OCI-LY3 (cell line): ENCODE measurements at regions not wholly inside any gene's neighbourhood (a gene's known extent, or its start where the extent isn't known, plus 50 kb on each side); places are given as distances from the start of the nearest gene placed in this dataset.
"Not testable (repeated sequence)": the region's sequence is repeated elsewhere in the genome, so short reads cannot be mapped to it uniquely, and the experiment has no call there.

Experiments used
- H2AFZ ChIP-seq: fragments of 200-600, 300-600 bp; shearing (Covaris generic); 2 replicates; pipeline ENCODE4 v1.6.0; 2014; ENCODE audit warnings: antibody characterized with exemption, low read depth, low read length
- H3K27ac ChIP-seq: fragments of 200-600, 300-600 bp; sonication (generic); 2 replicates; pipeline ENCODE4 v1.5.1; 2014; ENCODE audit warnings: mild to moderate bottlenecking, low read length, moderate library complexity, mixed read lengths
- H3K27me3 ChIP-seq: fragments of 200-600, 300-600 bp; sonication (generic); 2 replicates; pipeline ENCODE4 v1.6.1; 2014; ENCODE audit warnings: low read depth, low read length, mixed read lengths
- H3K36me3 ChIP-seq: fragments of 200-600, 300-600 bp; sonication (generic); replicated peaks from 2 replicates; pipeline ENCODE3; 2014; ENCODE audit warnings: low read depth, low read length, mixed read lengths
- H3K4me1 ChIP-seq: fragments of 300-600, 200-600 bp; sonication (generic); 2 replicates; pipeline ENCODE4 v1.6.1; 2014; ENCODE audit warnings: low read length, mixed read lengths
- H3K4me2 ChIP-seq: fragments of 200-600, 300-600 bp; sonication (generic); 2 replicates; pipeline ENCODE4 v1.6.1; 2014; ENCODE audit warnings: low read length, mixed read lengths
- H3K4me3 ChIP-seq: fragments of 300-600, 200-600 bp; sonication (generic); 2 replicates; pipeline ENCODE4 v1.5.1; 2014; ENCODE audit warnings: antibody characterized with exemption, mild to moderate bottlenecking, low read length, moderate library complexity
- H3K79me2 ChIP-seq: fragments of 300-600, 200-600 bp; shearing (Covaris generic); 2 replicates; pipeline ENCODE4 v1.6.1; 2014; ENCODE audit warnings: mild to moderate bottlenecking, low read length, mixed read lengths
- H3K9ac ChIP-seq: fragments of 300-600, 200-600 bp; shearing (Covaris generic); 2 replicates; pipeline ENCODE4 v1.6.0; 2014; ENCODE audit warnings: mild to moderate bottlenecking, low read length, moderate library complexity
- H3K9me3 ChIP-seq: fragments of 200-600, 300-600 bp; shearing (Covaris generic); 2 replicates; pipeline ENCODE4 v1.6.1; 2014; ENCODE audit warnings: low read length, mixed read lengths; ENCODE audit not compliant: insufficient read depth
- H4K20me1 ChIP-seq: fragments of 200-600, 300-600 bp; sonication (generic); 2 replicates; pipeline ENCODE4 v1.6.1; 2016; ENCODE audit warnings: low read length, mixed read lengths; ENCODE audit not compliant: insufficient read depth
- CTCF ChIP-seq: fragments of 200-600, 300-600 bp; sonication (generic); IDR thresholded peaks from 2 replicates; pipeline ENCODE4 v1.5.1; 2014; ENCODE audit warnings: antibody characterized with exemption, low read length, low read depth
- EZH2phosphoT487 ChIP-seq: fragments of 200-600 bp; shearing (Covaris generic); IDR thresholded peaks from 2 replicates; pipeline ENCODE4 v1.6.1; 2018; ENCODE audit warnings: antibody characterized with exemption, mixed run types, low read depth

DNA sequence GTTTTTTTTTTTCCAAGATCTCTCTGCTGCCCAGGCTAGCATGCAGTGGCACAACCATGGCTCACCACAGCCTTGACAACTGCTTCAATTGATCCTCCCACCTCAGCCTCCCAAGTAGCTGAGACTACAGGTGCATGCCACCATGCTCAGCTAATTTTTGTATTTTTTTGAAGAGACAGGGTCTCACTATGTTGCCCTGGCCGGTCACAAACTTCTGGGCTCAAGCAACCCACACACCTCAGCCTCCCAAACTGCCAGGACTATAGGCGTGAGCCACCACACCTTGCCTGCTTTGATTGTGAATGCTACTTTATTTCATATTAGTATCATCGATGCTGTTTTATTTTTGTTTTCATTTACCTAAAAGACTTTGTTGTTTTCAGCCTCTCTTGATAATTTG, 81.5 kb upstream of the GNAZ start:
- peaks cover 72% of the 10 kb centered on the region for H3K79me2 ChIP-seq
- no peak overlapping the region for H3K4me2 ChIP-seq
- 0 out of 2 replicates have a peak, but pooled peaks cover 9% of the 10 kb centered on the region for H3K9me3 ChIP-seq
- no peak overlapping the region for H3K4me3 ChIP-seq
- H3K27ac ChIP-seq, result no peak overlapping the region
- H3K36me3 ChIP-seq, result peaks cover 76% of the 10 kb centered on the region
- H3K9ac ChIP-seq, result no peak overlapping the region
- peaks cover 56% of the 10 kb centered on the region for H4K20me1 ChIP-seq
- H3K4me1 ChIP-seq, result peaks cover 29% of the 10 kb centered on the region
- TF ChIP-seq CTCF, result no peak
- no peak for TF ChIP-seq EZH2phosphoT487
- H2AFZ ChIP-seq, result no peak overlapping the region
- H3K27me3 ChIP-seq, result no peaks in the 10 kb centered on the region

DNA sequence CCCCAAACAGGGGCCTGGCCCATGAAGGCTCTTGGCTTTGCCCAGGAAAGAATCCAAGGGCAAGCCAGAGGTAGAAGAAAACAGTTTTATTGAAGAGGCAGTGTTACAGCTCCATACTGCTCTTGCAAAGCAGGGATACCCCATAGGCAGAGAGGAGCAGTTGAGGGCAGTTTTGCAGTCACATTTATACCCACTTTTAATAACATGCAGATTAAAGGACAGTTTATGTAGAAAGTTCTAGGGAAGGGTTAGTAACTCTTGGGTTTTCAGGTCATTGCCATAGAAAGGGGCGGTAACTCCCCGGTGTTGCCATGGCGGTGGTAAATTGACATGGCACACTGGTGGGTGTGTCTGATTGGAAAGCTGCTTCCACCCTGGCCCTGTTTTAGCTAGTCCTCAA, 80.5 kb upstream of the GNAZ start:
- no peak for TF ChIP-seq EZH2phosphoT487
- TF ChIP-seq CTCF, result no peak
- Histone ChIP-seq H3K27me3 (no peaks in the 10 kb centered on the region), H3K9ac (no peak overlapping the region), H4K20me1 (peaks cover 66% of the 10 kb centered on the region), H3K27ac (no peak overlapping the region), H3K4me3 (no peak overlapping the region), H3K36me3 (peaks cover 76% of the 10 kb centered on the region), H3K9me3 (no peaks in the 10 kb centered on the region; the same call in 1 of the 2 replicates), H2AFZ (no peak overlapping the region), H3K79me2 (peaks cover 72% of the 10 kb centered on the region), H3K4me1 (peaks cover 22% of the 10 kb centered on the region), H3K4me2 (no peak overlapping the region)

DNA sequence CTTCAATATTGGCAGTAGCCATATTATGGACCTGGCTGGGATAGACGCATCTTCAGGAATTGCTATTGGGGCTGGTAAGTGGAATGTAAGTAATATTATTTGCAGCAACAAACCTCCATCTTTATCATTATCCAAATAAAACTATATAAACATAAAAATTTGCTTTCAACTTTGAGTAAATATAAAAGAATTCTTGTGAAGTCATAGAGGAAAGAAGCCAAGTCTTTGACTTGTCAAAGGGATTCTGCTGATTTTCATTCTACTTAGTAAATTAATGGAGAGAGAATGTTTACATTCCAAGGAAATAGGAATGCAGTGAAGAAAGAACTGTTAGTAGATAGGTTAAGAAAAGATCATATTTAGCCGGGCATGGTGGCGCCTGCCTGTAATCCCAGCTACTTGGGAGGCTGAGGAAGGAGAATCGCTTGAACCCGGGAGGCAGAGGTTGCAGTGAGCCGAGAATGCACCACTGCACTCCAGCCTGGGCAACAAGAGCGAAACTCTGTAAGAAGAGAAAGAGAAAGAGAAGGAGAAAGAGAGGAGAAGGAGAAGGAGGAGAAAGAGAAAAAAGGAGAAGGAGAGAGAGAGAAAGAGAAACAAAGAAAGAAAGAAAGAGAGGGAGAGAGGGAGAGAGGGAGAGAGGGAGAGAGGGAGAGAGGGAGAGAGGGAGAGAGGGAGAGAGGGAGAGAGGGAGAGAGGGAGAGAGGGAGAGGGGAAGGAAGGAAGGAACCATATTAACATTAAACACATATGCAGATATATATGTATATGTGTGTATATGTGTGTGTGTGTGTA, 79.4 kb upstream of the GNAZ start:
- Histone ChIP-seq H4K20me1 (peaks cover 67% of the 10 kb centered on the region), H3K36me3 (peaks cover 76% of the 10 kb centered on the region), H3K4me1 (peaks cover 16% of the 10 kb centered on the region), H3K79me2 (peaks cover 74% of the 10 kb centered on the region)
- H2AFZ ChIP-seq, H3K4me2 ChIP-seq, H3K4me3 ChIP-seq, H3K27ac ChIP-seq, H3K9me3 ChIP-seq, H3K9ac ChIP-seq, H3K27me3 ChIP-seq: not testable (repeated sequence)

DNA sequence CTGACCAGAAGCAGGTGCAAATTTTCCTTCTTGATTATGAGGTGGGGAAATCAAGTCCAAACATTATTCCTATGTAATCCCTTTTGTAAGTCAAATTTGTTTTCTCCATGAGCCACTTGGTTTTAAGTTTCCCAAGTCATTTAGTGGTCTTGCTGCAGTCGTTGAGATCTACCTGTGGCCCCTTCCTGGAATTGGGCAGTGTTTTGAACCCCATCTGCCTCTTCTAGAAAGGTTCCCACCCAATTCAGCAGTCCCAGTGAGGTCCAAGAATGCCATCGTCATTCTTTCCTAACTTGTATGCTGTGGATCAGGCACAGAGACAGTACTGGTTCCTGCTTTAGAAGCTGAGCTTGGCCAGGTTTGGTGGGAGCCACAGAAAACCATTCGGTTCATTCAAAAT, 77.8 kb upstream of the GNAZ start:
- Histone ChIP-seq H3K4me3 (no peak overlapping the region), H3K4me1 (0 out of 2 replicates have a peak, but pooled peaks cover 4% of the 10 kb centered on the region), H3K27me3 (no peaks in the 10 kb centered on the region), H2AFZ (no peak overlapping the region), H3K9ac (no peak overlapping the region), H3K36me3 (peaks cover 80% of the 10 kb centered on the region), H3K9me3 (peaks cover 20% of the 10 kb centered on the region; the same call in 1 of the 2 replicates), H3K4me2 (no peak overlapping the region), H3K27ac (no peak overlapping the region), H4K20me1 (peaks cover 66% of the 10 kb centered on the region), H3K79me2 (peaks cover 78% of the 10 kb centered on the region)
- TF ChIP-seq CTCF, result no peak
- TF ChIP-seq EZH2phosphoT487, result no peak
